VCaP (cell line): ENCODE measurements at regions not wholly inside any gene's neighbourhood (a gene's known extent, or its start where the extent isn't known, plus 50 kb on each side); places are given as distances from the start of the nearest gene placed in this dataset.
A peak's percentile ranks its signal among the peaks of the same experiment; 100 is the strongest.

Experiments
- H3K27ac ChIP-seq: fragments of 450-650 bp; 2 replicates; pipeline ENCODE4 v1.5.1; 2017
- CTCF ChIP-seq: fragments of 450-650 bp; conservative IDR thresholded peaks from 2 replicates; pipeline ENCODE4 v1.5.1; 2017; ENCODE audit warnings: mild to moderate bottlenecking, moderate library complexity

GRCh38 chr3:23738944-23739343, 66.8 kb upstream of the UBE2E1 start:
- no peak for TF ChIP-seq CTCF
- no peak overlapping the region for H3K27ac ChIP-seq

GRCh38 chr3:23739536-23739935, 66.2 kb upstream of the UBE2E1 start:
- TF ChIP-seq CTCF = no peak
- peak overlapping the region; percentile 65; the same call in 1 of the 2 replicates for H3K27ac ChIP-seq

- H3K27ac ChIP-seq = peak overlapping the region; percentile 65
- TF ChIP-seq CTCF = no peak
Measured at GRCh38 chr3:23740517-23740965, 65.2 kb upstream of the UBE2E1 start.

GRCh38 chr3:23741036-23741706, 64.6 kb upstream of the UBE2E1 start:
- H3K27ac ChIP-seq = peak overlapping the region; percentile 65
- no peak for TF ChIP-seq CTCF

GRCh38 chr3:23743141-23743784, 62.5 kb upstream of the UBE2E1 start:
- peak overlapping the region; percentile 59 for H3K27ac ChIP-seq

GRCh38 chr3:23746441-23746840, 59.3 kb upstream of the UBE2E1 start:
- no peak overlapping the region for H3K27ac ChIP-seq
- no peak for TF ChIP-seq CTCF

More at GRCh38 chr3:23743141-23743784, 62.5 kb upstream of the UBE2E1 start:
- peak; percentile 69 for TF ChIP-seq CTCF

- no peak overlapping the region for H3K27ac ChIP-seq
- TF ChIP-seq CTCF = no peak
Measured at GRCh38 chr3:23747841-23748240, 57.9 kb upstream of the UBE2E1 start.
